Mesendoderm (in vitro differentiated cells): ENCODE measurements at regions not wholly inside any gene's neighbourhood (a gene's known extent, or its start where the extent isn't known, plus 50 kb on each side); places are given as distances from the start of the nearest gene placed in this dataset. TPM values are rescaled to one million over a fixed set of nuclear protein-coding genes. Genes with fewer than 3 reads are reported as not detected.

Experiments used
- DNase-seq: peaks from one replicate; pipeline ENCODE4 v3.0.0; 2013
- H2AK5ac ChIP-seq: 2 replicates; pipeline ENCODE4 v1.6.1; 2013; ENCODE audit warnings: low read length, inconsistent platforms
- H2BK120ac ChIP-seq: 2 replicates; pipeline ENCODE4 v1.6.1; 2013; ENCODE audit warnings: low read depth, mild to moderate bottlenecking, low read length, moderate library complexity, mixed read lengths
- H2BK15ac ChIP-seq: replicated peaks from 2 replicates; pipeline ENCODE4 v1.6.1; 2013; ENCODE audit warnings: low read depth, mild to moderate bottlenecking, moderate library complexity
- H2BK5ac ChIP-seq: 2 replicates; pipeline ENCODE4 v1.6.1; 2013; ENCODE audit warnings: low read length, inconsistent platforms
- H3K18ac ChIP-seq: 2 replicates; pipeline ENCODE4 v1.6.1; 2013; ENCODE audit warnings: mild to moderate bottlenecking, low read length, mixed read lengths
- H3K23ac ChIP-seq: one replicate; pipeline ENCODE4 v1.6.1; 2013; ENCODE audit warnings: low read length
- H3K27ac ChIP-seq: 2 replicates; pipeline ENCODE4 v1.5.1; 2013; ENCODE audit warnings: low read depth, mild to moderate bottlenecking, inconsistent platforms, low read length, moderate library complexity
- H3K27me3 ChIP-seq: 2 replicates; pipeline ENCODE4 v1.6.1; 2013; ENCODE audit warnings: low read length, control low read depth, mild to moderate bottlenecking, inconsistent platforms; ENCODE audit not compliant: insufficient read depth, poor library complexity
- H3K36me3 ChIP-seq: 2 replicates; pipeline ENCODE4 v1.6.1; 2013; ENCODE audit warnings: low read length, inconsistent platforms; ENCODE audit not compliant: control insufficient read depth, insufficient read depth
- H3K4ac ChIP-seq: one replicate; pipeline ENCODE4 v1.6.1; 2013; ENCODE audit warnings: low read depth, mild to moderate bottlenecking, low read length, moderate library complexity
- H3K4me1 ChIP-seq: 2 replicates; pipeline ENCODE4 v1.6.1; 2013; ENCODE audit warnings: low read depth, low read length, inconsistent platforms; ENCODE audit not compliant: control insufficient read depth
- H3K4me2 ChIP-seq: 2 replicates; pipeline ENCODE4 v1.6.1; 2013; ENCODE audit warnings: low read length
- H3K4me3 ChIP-seq: 2 replicates; pipeline ENCODE4 v1.5.1; 2013; ENCODE audit warnings: mild to moderate bottlenecking, low read length
- H3K56ac ChIP-seq: one replicate; pipeline ENCODE4 v1.6.1; 2013; ENCODE audit warnings: low read length
- H3K79me1 ChIP-seq: 2 replicates; pipeline ENCODE4 v1.6.1; 2013; ENCODE audit warnings: low read length, inconsistent platforms
- H3K79me2 ChIP-seq: 2 replicates; pipeline ENCODE4 v1.6.1; 2013; ENCODE audit warnings: mild to moderate bottlenecking, low read length; ENCODE audit not compliant: control insufficient read depth, insufficient read depth
- H3K9ac ChIP-seq: 2 replicates; pipeline ENCODE4 v1.6.1; 2013; ENCODE audit warnings: low read length, inconsistent platforms
- H4K5ac ChIP-seq: one replicate; pipeline ENCODE4 v1.6.1; 2013; ENCODE audit warnings: low read length
- H4K8ac ChIP-seq: one replicate; pipeline ENCODE4 v1.6.1; 2013; ENCODE audit warnings: low read depth, mild to moderate bottlenecking, control low read depth, low read length, moderate library complexity
- WGBS: extraction: QIAGEN DNeasy Blood & Tissue Kit; methylation state at CpG from one replicate; pipeline ENCODE4 v1.1.7; 2013; ENCODE audit warnings: low lambda C conversion rate, missing lambda C conversion rate; ENCODE audit not compliant: insufficient coverage; ENCODE audit errors: extremely low coverage; 5-methylcytosine and 5-hydroxymethylcytosine counted together
- small RNA-seq: library from polyadenylated mRNA; stranded (forward); fragments of <200 nt; extraction: miRNeasy Mini kit (QIAGEN cat#:217004); gene quantifications from one replicate; pipeline ENCODE3, GENCODE V24; 2013; ENCODE audit not compliant: insufficient read depth

DNA sequence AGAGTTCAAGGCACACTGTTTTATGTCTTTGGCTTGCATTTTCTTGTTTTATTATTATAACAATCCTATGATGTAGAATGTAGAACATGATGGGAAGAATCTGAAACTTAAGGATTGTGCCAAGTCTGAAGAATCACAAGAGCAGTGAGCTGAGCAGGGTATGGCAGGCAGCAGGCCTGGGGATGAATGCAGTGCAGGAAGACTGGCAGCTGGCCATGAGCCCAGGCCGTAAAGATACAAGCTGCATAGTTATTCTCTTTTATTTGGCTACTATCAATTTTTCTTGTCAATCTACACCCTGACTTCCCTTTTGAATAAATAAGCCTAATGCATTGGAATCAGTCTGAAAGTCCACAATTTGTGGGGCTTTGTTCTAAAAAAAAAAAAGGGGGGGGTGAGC is 89.6 kb upstream of the ARPP21 start:
- no peak overlapping the region for H2AK5ac ChIP-seq
- no peaks in the 10 kb centered on the region for H3K27me3 ChIP-seq
- H3K56ac ChIP-seq, result no peak overlapping the region
- no peak overlapping the region for H3K4me2 ChIP-seq
- WGBS, result no CpG with 5 or more reads among the region's 1 CpG
- no peaks in the 10 kb centered on the region for H3K36me3 ChIP-seq
- H2BK15ac ChIP-seq, result no peak overlapping the region
- H3K4me3 ChIP-seq, result no peak overlapping the region
- no peak overlapping the region for H3K23ac ChIP-seq
- no peak overlapping the region for H3K9ac ChIP-seq
- H3K27ac ChIP-seq, result no peak overlapping the region
- H3K79me2 ChIP-seq, result no peaks in the 10 kb centered on the region
- no peak overlapping the region for H3K4ac ChIP-seq
- no peak for DNase-seq
- no peaks in the 10 kb centered on the region for H3K4me1 ChIP-seq
- H2BK120ac ChIP-seq, result no peak overlapping the region
- no peak overlapping the region for H4K8ac ChIP-seq
- H2BK5ac ChIP-seq, result no peak overlapping the region
- no peak overlapping the region for H3K18ac ChIP-seq
- no peak overlapping the region for H4K5ac ChIP-seq
- no peaks in the 10 kb centered on the region for H3K79me1 ChIP-seq

DNA sequence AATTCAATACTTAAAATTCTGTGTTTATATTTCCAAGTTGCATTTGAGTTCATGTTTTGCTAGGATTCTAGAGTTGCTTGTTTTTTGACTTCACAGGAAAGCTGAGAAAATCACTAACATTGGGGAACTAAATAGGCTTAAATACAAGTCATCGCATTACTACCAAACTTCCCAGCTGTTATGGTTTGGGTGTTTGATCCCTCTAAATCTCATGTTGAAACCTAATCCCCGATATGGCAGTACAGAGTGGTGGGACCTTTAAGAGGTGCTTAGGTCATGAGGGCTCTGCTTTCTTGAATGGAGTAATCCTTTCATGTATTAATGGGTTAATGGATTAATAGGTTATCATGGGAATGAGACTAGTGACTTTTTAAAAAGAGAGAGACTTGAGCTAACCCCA is 77.2 kb upstream of the ARPP21 start:
- Histone ChIP-seq H3K56ac (no peak overlapping the region), H2BK15ac (no peak overlapping the region), H3K79me1 (no peaks in the 10 kb centered on the region), H3K4me1 (no peaks in the 10 kb centered on the region), H4K5ac (no peak overlapping the region), H3K27ac (no peak overlapping the region), H2AK5ac (no peak overlapping the region), H3K79me2 (no peaks in the 10 kb centered on the region), H3K9ac (no peak overlapping the region), H3K4ac (no peak overlapping the region), H3K27me3 (no peaks in the 10 kb centered on the region), H2BK5ac (no peak overlapping the region), H3K4me3 (no peak overlapping the region), H3K36me3 (no peaks in the 10 kb centered on the region), H3K18ac (no peak overlapping the region), H4K8ac (no peak overlapping the region), H3K23ac (no peak overlapping the region), H2BK120ac (no peak overlapping the region), H3K4me2 (no peak overlapping the region)
- no peak for DNase-seq
- no CpG with 5 or more reads among the region's 2 CpGs for WGBS

DNA sequence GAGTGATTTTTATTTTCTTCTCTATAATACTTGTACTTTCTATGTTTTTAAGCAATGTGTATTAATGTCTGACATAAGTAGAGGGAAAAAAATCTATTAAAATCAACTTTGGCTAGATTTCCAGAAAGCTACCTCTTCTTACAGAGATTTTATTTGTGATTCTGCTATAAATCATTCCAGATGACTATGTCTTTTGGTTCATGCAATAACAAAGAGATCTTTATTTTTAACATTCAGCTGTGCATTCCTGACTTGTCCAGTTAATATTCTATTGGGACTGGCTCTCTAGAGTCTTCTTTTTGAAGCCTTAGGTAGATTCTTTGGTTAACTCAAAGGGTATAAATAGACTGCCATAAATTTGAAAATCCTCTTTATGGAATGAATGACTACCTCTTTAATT is 74.3 kb upstream of the ARPP21 start:
- no peaks in the 10 kb centered on the region for H3K79me2 ChIP-seq
- no peak overlapping the region for H3K27ac ChIP-seq
- H4K5ac ChIP-seq, result no peak overlapping the region
- no peaks in the 10 kb centered on the region for H3K27me3 ChIP-seq
- no peak overlapping the region for H3K4me2 ChIP-seq
- H3K4me1 ChIP-seq, result no peaks in the 10 kb centered on the region
- no peak overlapping the region for H3K56ac ChIP-seq
- H3K79me1 ChIP-seq, result no peaks in the 10 kb centered on the region
- no peak overlapping the region for H2BK15ac ChIP-seq
- H3K4ac ChIP-seq, result no peak overlapping the region
- H4K8ac ChIP-seq, result no peak overlapping the region
- no peak overlapping the region for H2BK5ac ChIP-seq
- H3K18ac ChIP-seq, result no peak overlapping the region
- no peak overlapping the region for H3K4me3 ChIP-seq
- no peak overlapping the region for H3K23ac ChIP-seq
- no peak overlapping the region for H3K9ac ChIP-seq
- no peak for DNase-seq
- H2AK5ac ChIP-seq, result no peak overlapping the region
- no peak overlapping the region for H2BK120ac ChIP-seq
- H3K36me3 ChIP-seq, result no peaks in the 10 kb centered on the region

Small RNA genes lying in the stretch of these regions (small RNA-seq; reads per million reads assigned to genes)
- not detected for gene RNU6-243P
